Fibroblast of skin of left biceps (primary cell): ENCODE measurements at regions not wholly inside any gene's neighbourhood (a gene's known extent, or its start where the extent isn't known, plus 50 kb on each side); places are given as distances from the start of the nearest gene placed in this dataset.
"Not testable (repeated sequence)": the region's sequence is repeated elsewhere in the genome, so short reads cannot be mapped to it uniquely, and the experiment has no call there.

Experiments
- DNase-seq, 2 experiments: peaks; one replicate each; pipeline ENCODE4 v3.0.0-alpha.2; 2013; ENCODE audit warnings: low read depth in 2 of 2

DNA sequence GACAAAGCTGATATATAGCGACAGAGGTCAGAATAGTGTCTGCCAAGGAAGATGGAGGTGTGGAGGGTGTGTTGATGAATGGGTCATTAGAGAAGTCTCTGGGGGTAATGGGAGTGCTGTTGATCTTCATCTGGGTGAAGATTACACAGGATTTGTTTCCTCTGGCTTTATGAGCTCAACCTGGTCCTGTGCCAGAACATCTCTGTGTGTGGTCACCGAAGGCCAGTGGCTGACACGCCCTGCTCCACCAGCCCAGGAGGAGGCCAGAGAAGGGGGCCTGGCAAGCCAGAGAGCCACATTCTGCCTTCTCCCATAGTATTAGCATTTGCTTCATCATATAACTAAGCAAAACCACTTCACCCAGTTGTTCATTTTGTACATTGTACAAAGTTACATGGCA lies 121.1 kb downstream of the ZNF621 start:
- no peak for DNase-seq

DNA sequence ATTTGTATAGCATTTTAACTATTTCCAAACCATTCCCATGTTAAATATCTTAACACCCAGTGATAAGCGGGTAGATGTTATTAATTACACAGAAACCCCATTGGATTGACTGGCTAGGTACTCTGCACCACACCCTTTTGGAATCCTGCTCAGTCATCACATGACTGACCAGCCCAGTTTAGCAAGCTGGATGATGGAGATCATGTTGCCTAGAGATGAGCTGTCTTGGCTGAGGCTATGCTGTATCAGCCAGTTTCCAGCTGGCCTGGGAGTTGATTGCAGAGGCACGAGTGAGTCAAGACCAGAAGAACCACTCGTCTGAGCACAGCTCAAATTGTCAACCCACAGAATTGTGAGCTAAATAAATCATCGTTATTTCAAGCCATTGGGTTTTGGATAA lies 124.6 kb downstream of the ZNF621 start:
- no peak for DNase-seq

DNA sequence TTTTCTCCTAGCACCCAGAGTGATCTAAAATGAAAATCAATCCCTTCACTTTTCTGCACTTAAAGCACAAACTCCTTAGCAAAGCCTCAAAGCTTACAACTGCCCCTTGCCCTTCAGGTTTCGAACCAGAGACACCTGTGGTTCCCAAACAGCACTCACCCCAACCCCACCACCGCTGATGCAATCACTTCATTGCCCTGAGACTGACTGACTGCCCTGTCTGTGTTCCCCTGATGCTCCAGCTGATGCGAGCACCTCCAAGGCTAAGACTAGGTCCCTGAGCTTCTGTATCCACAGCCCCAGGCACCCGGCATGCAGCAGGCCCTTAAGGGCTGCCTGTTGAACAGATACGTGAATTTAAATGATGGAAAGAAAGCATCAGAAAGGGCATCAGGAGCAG lies 127.3 kb downstream of the ZNF621 start:
- no peak for DNase-seq

DNA sequence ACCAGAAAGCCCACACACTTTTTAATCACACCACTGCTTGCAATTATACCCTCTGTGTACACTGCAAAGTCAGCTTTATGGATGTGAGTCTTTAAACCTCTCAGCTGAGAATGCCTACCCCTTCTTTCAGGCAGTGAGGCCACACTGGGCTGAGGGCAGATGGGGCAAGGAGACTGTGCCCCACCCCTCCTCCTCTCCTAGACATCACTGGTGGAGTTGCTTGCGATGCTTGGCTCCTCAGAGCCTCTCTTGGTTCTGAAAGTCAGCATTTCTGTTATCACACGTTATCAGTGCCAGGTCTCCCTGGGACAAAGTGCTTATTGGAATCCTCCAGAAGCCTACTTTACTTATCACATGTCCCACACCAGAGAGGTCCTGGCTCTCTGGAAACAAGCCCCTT lies 128.2 kb downstream of the ZNF621 start:
- DNase-seq: no peak

DNA sequence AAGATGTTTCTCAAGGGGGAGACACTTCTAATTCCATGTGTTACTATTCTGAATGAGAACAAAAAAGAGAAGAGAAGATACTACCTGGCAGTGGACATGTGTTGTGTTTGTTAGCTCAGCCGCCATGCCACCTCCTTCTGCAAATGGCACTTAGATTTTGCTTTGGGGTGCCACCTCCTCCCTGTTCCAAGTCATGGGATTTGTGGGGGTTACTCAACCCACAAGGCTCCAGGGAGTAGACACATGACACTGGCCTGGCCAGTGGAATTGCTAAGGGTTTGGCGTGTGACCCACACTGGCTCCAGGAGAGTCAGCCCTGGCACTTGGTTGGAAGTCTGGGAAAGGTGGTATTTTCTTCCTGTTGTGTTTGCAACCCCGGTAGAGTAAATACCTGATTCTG lies 129.1 kb downstream of the ZNF621 start:
- DNase-seq: no peak

GRCh38 chr3:40655551-40655950 lies 130.8 kb downstream of the ZNF621 start:
- no peak for DNase-seq

DNA sequence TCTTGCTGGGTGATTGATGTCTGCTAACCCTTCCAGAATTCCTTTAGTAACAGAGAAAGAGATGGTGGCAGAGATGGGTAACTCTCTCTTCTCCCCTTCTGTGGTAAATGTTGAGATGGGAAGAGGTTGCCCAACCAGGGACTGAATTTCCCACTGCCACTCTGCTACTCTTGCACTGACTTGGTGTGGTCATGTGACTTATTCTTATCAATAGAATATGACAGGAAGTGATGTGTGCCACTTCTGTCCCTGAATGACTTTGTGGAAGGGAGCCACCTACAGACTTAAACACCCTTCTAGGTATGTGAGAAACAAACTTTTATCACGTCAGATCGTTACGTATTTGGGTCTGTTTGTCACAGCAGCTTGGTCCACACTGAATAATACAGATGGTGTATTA lies 132.9 kb downstream of the ZNF621 start:
- no peak for DNase-seq

- no peak for DNase-seq
These were observed 133.5 kb downstream of the ZNF621 start for GRCh38 chr3:40658305-40658704.

GRCh38 chr3:40660554-40660953 lies 135.8 kb downstream of the ZNF621 start:
- DNase-seq: no peak

GRCh38 chr3:40661284-40661683 lies 136.5 kb downstream of the ZNF621 start:
- no peak for DNase-seq

DNA sequence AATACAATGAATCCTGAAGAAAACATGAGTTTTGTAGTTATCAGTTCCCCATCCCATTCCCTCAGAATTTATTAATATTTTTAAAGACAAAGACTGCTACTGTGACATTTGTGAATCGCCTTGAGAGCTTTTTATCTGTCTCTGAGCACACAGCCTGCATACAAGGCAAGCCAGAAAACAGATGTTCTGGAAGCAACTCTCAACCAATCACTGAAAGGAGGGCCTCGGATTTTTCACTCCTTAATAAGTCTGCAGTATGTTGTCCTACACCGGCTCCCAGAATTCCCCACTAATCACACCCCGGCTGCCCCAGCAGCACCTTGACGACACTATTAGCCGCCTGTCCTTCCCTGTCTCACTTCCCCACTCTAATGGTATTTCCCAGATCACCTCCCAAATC lies 138.5 kb downstream of the ZNF621 start:
- DNase-seq: no peak

DNA sequence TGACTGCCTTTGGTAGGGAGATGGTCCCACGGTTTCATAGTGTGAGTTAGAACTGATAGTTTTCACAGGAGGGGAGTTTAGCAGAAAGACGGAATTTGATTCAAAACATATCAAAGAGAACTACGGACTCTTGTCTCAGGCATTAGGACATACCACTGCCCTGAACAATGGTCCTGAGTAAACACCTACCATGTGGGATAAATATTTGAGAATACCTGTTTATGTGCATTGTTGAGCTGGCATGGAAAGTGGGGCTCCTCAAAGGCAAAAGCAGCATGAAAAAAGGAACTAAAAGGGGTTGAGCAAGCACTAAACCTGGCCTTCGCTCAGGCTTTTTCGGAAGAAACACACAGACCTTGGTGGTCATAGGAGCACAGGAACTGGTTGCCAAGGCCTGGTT lies 144.4 kb downstream of the ZNF621 start:
- no peak for DNase-seq

DNA sequence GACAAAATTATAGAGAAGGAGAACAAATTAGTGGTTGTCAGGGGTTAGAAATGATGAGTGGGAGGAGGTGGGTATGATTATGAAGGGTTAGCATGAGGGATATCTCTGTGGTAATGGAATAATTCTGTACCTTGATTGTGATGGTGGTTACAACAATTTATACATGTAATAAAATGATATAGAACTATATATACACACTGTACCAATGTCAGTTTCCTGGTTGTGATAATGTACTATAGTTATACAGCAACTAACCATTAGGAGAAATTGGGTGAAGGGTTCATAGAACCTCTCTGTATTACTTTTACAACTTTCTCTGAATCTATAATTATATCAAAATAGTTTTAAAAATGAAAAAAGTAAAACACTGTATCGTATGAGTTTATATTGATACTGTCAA lies 148.1 kb downstream of the ZNF621 start:
- no peak for DNase-seq

DNA sequence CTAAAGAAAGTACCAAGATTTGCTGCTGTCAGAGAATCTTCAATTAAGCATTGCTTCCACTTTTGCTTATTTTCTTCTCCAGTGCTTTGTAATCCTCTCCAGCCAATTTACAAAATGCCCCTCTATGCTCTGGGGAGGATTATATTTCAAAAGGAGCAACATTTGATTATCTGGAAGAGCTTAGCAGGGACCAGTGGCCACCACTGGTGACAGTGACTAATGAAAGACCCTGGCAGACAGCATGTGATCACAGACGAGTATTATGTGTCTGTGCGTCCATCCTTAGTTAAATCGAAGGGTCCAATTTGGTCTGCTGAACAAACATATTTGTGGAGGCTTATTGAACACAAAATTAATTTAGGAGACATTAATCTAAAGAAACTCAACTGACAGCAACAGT lies 152.6 kb downstream of the ZNF621 start:
- no peak for DNase-seq

DNA sequence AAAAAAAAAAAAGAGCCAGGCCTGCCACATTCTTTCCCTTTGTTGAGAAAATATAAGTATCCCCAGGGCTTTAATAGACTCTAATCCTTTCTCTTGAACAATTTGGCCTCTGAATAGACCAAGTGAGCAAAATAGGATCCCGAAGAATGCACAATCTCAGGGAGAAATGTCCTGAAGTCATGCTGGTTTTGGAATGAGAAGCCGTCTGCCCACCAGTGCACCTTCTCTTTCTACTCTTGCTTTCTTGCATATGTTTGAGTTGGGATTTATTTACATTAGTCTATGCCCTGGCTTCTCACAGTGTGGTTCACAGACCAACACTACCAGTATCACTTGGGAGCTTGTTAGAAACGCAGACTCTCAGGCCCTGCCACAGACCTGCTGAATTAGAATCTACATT lies 153.0 kb downstream of the ZNF621 start:
- no peak for DNase-seq

GRCh38 chr3:40679290-40679689 lies 154.5 kb downstream of the ZNF621 start:
- no peak for DNase-seq

GRCh38 chr3:40680685-40681657 lies 156.2 kb downstream of the ZNF621 start:
- no peak for DNase-seq

GRCh38 chr3:40681658-40682055 lies 156.9 kb downstream of the ZNF621 start:
- DNase-seq: no peak

DNA sequence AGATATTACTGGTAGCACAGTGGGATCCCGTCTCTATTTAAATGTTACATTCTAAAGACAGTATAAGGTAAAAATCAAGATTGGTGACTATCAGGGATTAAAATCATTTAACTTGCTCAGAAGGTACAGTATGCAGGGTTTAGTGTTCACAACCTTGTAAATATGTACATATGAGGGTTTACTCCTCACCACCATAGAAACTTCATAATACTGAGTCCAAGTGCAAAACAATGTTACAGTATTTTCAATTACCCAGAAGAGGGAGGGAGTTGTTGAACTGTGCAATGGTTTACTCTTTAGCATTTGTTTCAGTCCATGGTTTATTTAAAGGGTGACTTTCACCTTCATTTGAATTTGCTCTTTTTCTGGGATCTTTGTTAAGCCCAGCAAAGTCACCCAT lies 165.1 kb downstream of the ZNF621 start:
- no peak for DNase-seq

DNA sequence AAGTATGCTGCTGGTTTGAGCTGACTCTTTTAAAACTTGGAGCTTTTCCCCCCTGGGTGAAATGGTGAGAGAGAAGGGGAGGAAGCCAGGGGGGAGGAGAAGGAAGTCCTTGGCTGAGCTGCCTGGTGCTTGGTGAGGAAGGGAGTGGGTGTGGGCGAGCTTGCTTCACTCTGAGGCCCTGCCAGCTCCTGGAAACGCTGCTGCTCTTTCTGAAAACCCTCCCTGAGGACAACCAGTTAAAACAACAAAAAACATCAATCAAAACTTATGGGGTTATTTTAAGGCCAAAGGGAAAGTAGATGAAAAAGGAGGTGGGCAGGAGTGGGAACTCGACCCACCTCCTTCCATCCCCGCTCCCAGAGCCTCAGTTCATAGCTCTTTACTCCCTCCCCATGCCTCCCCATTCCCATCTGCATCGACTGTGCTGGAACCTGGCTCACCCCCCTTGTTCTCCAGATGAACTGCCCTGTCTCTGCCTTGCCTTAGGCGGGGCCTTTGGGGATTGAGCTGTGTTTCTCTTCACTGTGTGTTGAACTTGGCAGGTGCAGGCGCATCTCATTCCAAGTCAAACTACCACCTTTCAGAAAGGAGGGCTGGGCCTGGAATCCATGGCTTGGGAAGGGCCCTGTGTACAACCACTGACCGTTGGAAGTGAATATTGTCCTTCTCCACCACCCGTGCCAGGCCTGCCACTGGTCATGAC lies 166.1 kb downstream of the ZNF621 start:
- no peak for DNase-seq

DNA sequence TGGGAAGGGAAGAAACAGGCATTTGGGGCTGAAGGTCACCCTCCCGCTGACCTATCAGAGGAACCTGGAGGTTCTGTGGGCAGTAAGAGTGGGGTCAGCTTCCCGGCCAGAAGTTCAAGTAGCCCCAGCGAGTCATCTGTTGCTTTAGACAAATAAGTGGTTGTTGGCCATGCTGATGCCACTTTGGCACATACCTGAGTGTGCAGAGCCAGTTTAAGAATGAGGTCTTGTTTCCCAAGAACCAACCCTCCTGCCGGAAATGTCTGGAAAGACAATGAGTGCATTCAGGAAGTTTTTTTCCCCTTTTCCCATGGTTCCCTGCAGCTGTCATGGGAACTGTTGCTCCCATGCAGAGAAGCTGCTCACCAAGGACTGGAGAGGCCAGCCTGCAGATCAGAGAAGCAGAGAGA lies 166.7 kb downstream of the ZNF621 start:
- DNase-seq: no peak

GRCh38 chr3:40695848-40696247 lies 171.1 kb downstream of the ZNF621 start:
- DNase-seq: no peak

DNA sequence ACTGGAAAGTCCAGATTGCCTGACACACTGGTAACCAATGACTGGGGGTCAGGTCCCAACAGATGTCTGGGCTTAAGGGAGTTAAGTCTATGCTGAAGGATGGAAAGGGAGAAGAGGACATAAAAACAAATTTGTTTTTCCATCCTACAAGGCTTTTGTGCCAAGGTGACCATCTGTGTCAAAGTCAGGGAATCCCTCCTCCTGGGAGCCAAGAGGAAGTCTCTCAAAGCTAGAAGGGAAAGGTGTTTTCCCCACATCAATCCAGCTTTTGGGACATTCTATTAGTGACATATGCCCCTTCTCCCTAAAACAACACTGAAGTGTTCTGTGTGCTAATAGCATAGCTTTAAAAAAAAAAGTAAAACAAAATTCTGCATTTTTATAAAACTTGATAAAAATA lies 173.9 kb downstream of the ZNF621 start:
- not testable (repeated sequence) for DNase-seq
